ENCODE measurements at regions not wholly inside any gene's neighbourhood (a gene's known extent, or its start where the extent isn't known, plus 50 kb on each side); places are given as distances from the start of the nearest gene placed in this dataset.

- TF ChIP-seq, protein P1, sequence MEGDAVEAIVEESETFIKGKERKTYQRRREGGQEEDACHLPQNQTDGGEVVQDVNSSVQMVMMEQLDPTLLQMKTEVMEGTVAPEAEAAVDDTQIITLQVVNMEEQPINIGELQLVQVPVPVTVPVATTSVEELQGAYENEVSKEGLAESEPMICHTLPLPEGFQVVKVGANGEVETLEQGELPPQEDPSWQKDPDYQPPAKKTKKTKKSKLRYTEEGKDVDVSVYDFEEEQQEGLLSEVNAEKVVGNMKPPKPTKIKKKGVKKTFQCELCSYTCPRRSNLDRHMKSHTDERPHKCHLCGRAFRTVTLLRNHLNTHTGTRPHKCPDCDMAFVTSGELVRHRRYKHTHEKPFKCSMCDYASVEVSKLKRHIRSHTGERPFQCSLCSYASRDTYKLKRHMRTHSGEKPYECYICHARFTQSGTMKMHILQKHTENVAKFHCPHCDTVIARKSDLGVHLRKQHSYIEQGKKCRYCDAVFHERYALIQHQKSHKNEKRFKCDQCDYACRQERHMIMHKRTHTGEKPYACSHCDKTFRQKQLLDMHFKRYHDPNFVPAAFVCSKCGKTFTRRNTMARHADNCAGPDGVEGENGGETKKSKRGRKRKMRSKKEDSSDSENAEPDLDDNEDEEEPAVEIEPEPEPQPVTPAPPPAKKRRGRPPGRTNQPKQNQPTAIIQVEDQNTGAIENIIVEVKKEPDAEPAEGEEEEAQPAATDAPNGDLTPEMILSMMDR (IDR thresholded peaks at IDR 0.05; ENCODE audit: insufficient read depth, low read depth, low read length): no peak
- no peak for TF ChIP-seq EZH2 (IDR thresholded peaks at IDR 0.05; ENCODE audit: insufficient read depth, low read length)
Measured at GRCh38 chr11:30705913-30706675, 119.9 kb upstream of the MPPED2 start.
